ENCODE measurements at regions not wholly inside any gene's neighbourhood (a gene's known extent, or its start where the extent isn't known, plus 50 kb on each side); places are given as distances from the start of the nearest gene placed in this dataset.
"Not testable (repeated sequence)": the region's sequence is repeated elsewhere in the genome, so short reads cannot be mapped to it uniquely, and the experiment has no call there.

- DNase-seq (ENCODE audit: low read depth, low spot score): peak; percentile 47
- ChIA-PET CTCF (interaction anchor here (1.0 to 2.8 kb wide), 2 partner anchors 10 to 32 kb away, joined by 3 to 6 read pairs; no protein-coding TSS in a partner anchor), POLR2A (interaction anchor here (0.7 kb wide), 1 partner anchor 32 kb away, joined by 3 read pairs; no protein-coding TSS in a partner anchor)
- no peak for TF ChIP-seq CTCF (IDR thresholded peaks at IDR 0.05; ENCODE audit: insufficient read depth, low read length, missing control alignments)
- no peak overlapping the region for H3K4me3 ChIP-seq (ENCODE audit: low read depth, low read length)
Observed at GRCh38 chr10:4399556-4399955, 426.5 kb upstream of the AKR1E2 start.

GRCh38 chr10:4398602-4399001 lies 427.4 kb upstream of the AKR1E2 start:
- TF ChIP-seq CTCF (IDR thresholded peaks at IDR 0.05; ENCODE audit: insufficient read depth, low read length, missing control alignments): no peak
- ChIA-PET CTCF (interaction anchor here (1.0 to 2.8 kb wide), 3 partner anchors 9 to 258 kb away, joined by 3 to 6 read pairs (median 3); no protein-coding TSS in a partner anchor), POLR2A (no interaction called here)
- no peak overlapping the region for H3K4me3 ChIP-seq (ENCODE audit: low read depth, low read length)
- no peak for DNase-seq (ENCODE audit: low read depth, low spot score)

- no peak for TF ChIP-seq CTCF (IDR thresholded peaks at IDR 0.05; ENCODE audit: insufficient read depth, low read length, missing control alignments)
- POLR2A ChIA-PET: no interaction called here
- H3K4me3 ChIP-seq (ENCODE audit: low read depth, low read length): no peak overlapping the region
- CTCF ChIA-PET: no interaction called here
- no peak for DNase-seq (ENCODE audit: low read depth, low spot score)
Observed at GRCh38 chr10:4397337-4397736, 428.7 kb upstream of the AKR1E2 start.

- POLR2A ChIA-PET: no interaction called here
- no peak overlapping the region for H3K4me3 ChIP-seq (ENCODE audit: low read depth, low read length)
- CTCF ChIA-PET: no interaction called here
- DNase-seq (ENCODE audit: low read depth, low spot score): no peak
- TF ChIP-seq CTCF (IDR thresholded peaks at IDR 0.05; ENCODE audit: insufficient read depth, low read length, missing control alignments): no peak
Observed at GRCh38 chr10:4396401-4397283, 429.4 kb upstream of the AKR1E2 start.

- TF ChIP-seq CTCF (IDR thresholded peaks at IDR 0.05; ENCODE audit: insufficient read depth, low read length, missing control alignments): no peak
- POLR2A ChIA-PET: no interaction called here
- no peak overlapping the region for H3K4me3 ChIP-seq (ENCODE audit: low read depth, low read length)
- DNase-seq (ENCODE audit: low read depth, low spot score): no peak
- CTCF ChIA-PET: no interaction called here
Observed at GRCh38 chr10:4395731-4396130, 430.3 kb upstream of the AKR1E2 start.

GRCh38 chr10:4394455-4394854 lies 431.6 kb upstream of the AKR1E2 start:
- DNase-seq (ENCODE audit: low read depth, low spot score); H3K4me3 ChIP-seq (ENCODE audit: low read depth, low read length); CTCF ChIA-PET; POLR2A ChIA-PET: not testable (repeated sequence)

GRCh38 chr10:4391683-4392082 lies 434.3 kb upstream of the AKR1E2 start:
- CTCF ChIA-PET: no interaction called here
- no peak overlapping the region for H3K4me3 ChIP-seq (ENCODE audit: low read depth, low read length)
- no peak for TF ChIP-seq CTCF (IDR thresholded peaks at IDR 0.05; ENCODE audit: insufficient read depth, low read length, missing control alignments)
- no peak for DNase-seq (ENCODE audit: low read depth, low spot score)
- POLR2A ChIA-PET: no interaction called here

All from AG04449 (cell line).